K562 (cell line): ENCODE measurements at regions not wholly inside any gene's neighbourhood (a gene's known extent, or its start where the extent isn't known, plus 50 kb on each side); places are given as distances from the start of the nearest gene placed in this dataset.

Source experiments
- ATAC-seq: fragments of 200-7000 bp; cut with Tn5 transposase; 3 replicates; pipeline ENCODE4 v1.9.1; 2020; ENCODE audit warnings: moderate library complexity
- BruUV-seq: library from RNA; stranded (reverse); fragments of 400-500 nt; replicated peaks from 2 replicates; lab custom pipeline; 2021; lab: Mats Ljungman, UMichigan
- CTCF ChIA-PET: fragments of 300-600 bp; formaldehyde crosslinking; extraction: SDS; loops from one replicate; lab custom pipeline; 2021; ENCODE audit warnings: low intra/inter-chr PET ratio; lab: Yijun Ruan, JAX
- POLR2A ChIA-PET: fragments of 300-600, 350-650 bp; sonication (Branson Sonifier 250); formaldehyde crosslinking; extraction: SDS; loops from one replicate; lab custom pipeline; 2021; ENCODE audit warnings: antibody characterized with exemption, inconsistent platforms; lab: Yijun Ruan, JAX
- DNase-seq, 4 experiments: peaks; one replicate each; pipeline versions ENCODE4 v3.0.0 to v3.0.0-alpha.2; 2011 to 2018; ENCODE audit warnings: low spot score in 3 of 4, mixed read lengths in 3 of 4; ENCODE audit errors: extremely low read depth in 1 of 4
- FAIRE-seq: peaks from 2 replicates; lab custom pipeline; 2011; peaks lifted over from hg19 to GRCh38; lab: Jason Lieb, UNC
- H2AFZ ChIP-seq: 2 replicates; pipeline ENCODE4 v1.6.0; 2011; ENCODE audit warnings: low read depth, low read length, control low read depth, inconsistent platforms
- H3K27ac ChIP-seq: fragments of 200-600 bp; 3 replicates; pipeline ENCODE4 v1.8.0; 2011; ENCODE audit warnings: low read depth, mild to moderate bottlenecking, control low read depth, inconsistent platforms, low read length, moderate library complexity, mixed read lengths; ENCODE audit errors: extremely low read depth
- H3K27me3 ChIP-seq, 2 experiments: fragments of 300-600 bp in 1 of 2; 2 replicates in 1 of 2; 3 replicates in 1 of 2; pipeline versions ENCODE4 v1.6.0 to v1.8.0; 2011; ENCODE audit warnings: inconsistent platforms in 2 of 2, low read length in 2 of 2, mild to moderate bottlenecking in 1 of 2, mixed read lengths in 1 of 2, moderate library complexity in 1 of 2; ENCODE audit not compliant: control insufficient read depth in 2 of 2, insufficient read depth in 2 of 2
- H3K36me3 ChIP-seq: fragments of 300-600 bp; 3 replicates; pipeline ENCODE4 v1.8.0; 2011; ENCODE audit warnings: mild to moderate bottlenecking, low read length, inconsistent platforms; ENCODE audit not compliant: control insufficient read depth, insufficient read depth
- H3K4me1 ChIP-seq, 2 experiments: fragments of 200-600 bp in 1 of 2; replicated peaks in 1 of 2; 2 replicates in 1 of 2; 3 replicates in 1 of 2; pipeline versions ENCODE4 v1.5.1 to v1.8.0; 2011; ENCODE audit warnings: inconsistent platforms in 2 of 2, low read length in 2 of 2, mild to moderate bottlenecking in 1 of 2, mixed read lengths in 1 of 2, moderate library complexity in 1 of 2; ENCODE audit not compliant: control insufficient read depth in 2 of 2, insufficient read depth in 2 of 2
- H3K4me2 ChIP-seq: 2 replicates; pipeline ENCODE4 v1.6.1; 2011; ENCODE audit warnings: low read length, control low read depth, inconsistent platforms, mixed read lengths; ENCODE audit not compliant: insufficient read depth
- H3K4me3 ChIP-seq: fragments of 200-600 bp; sonication (generic), shearing (Covaris generic); 2 replicates; pipeline ENCODE4 v1.5.1; 2016; ENCODE audit warnings: control low read depth, inconsistent platforms
- H3K79me2 ChIP-seq: fragments of 200-600 bp; 3 replicates; pipeline ENCODE4 v1.8.0; 2011; ENCODE audit warnings: low read length, inconsistent platforms; ENCODE audit not compliant: control insufficient read depth, insufficient read depth
- H3K9ac ChIP-seq, 2 experiments: 2 replicates each; pipeline versions ENCODE4 v1.6.0 to v1.6.1; 2011; ENCODE audit warnings: low read depth in 2 of 2, low read length in 2 of 2, control low read depth in 1 of 2, inconsistent platforms in 1 of 2, mild to moderate bottlenecking in 1 of 2, mixed read lengths in 1 of 2; ENCODE audit not compliant: insufficient read depth in 1 of 2
- H3K9me1 ChIP-seq: one replicate; pipeline ENCODE4 v1.6.0; 2011; ENCODE audit warnings: inconsistent platforms, mild to moderate bottlenecking, low read length, moderate library complexity; ENCODE audit not compliant: control insufficient read depth, insufficient read depth
- H3K9me3 ChIP-seq: replicated peaks from 2 replicates; pipeline ENCODE4 v1.5.1; 2011; ENCODE audit warnings: low read depth, low read length, inconsistent platforms; ENCODE audit not compliant: control insufficient read depth, insufficient read depth
- H4K20me1 ChIP-seq: replicated peaks from 2 replicates; pipeline ENCODE4 v1.6.1; 2011; ENCODE audit warnings: low read length, inconsistent platforms, mixed read lengths; ENCODE audit not compliant: control insufficient read depth, insufficient read depth
- ATF6 ChIP-seq: sonication (generic); formaldehyde crosslinking; IDR thresholded peaks from 2 replicates; pipeline ENCODE4 v1.4.0; 2020; ENCODE audit warnings: mild to moderate bottlenecking, missing genetic modification reagents
- CEBPZ ChIP-seq: fragments of 150-350 bp; IDR thresholded peaks from 2 replicates; pipeline ENCODE4 v1.6.1; 2014; ENCODE audit warnings: low read depth, mild to moderate bottlenecking, low read length, borderline replicate concordance
- EHMT2 ChIP-seq: fragments of 450-650 bp; IDR thresholded peaks from 2 replicates; pipeline ENCODE4 v1.6.1; 2018; ENCODE audit warnings: antibody characterized with exemption
- HNRNPLL ChIP-seq: fragments of 200-400 bp; formaldehyde crosslinking; IDR thresholded peaks from 2 replicates; pipeline ENCODE4 v1.6.1; 2017; ENCODE audit warnings: low read length, low read depth, mild to moderate bottlenecking; ENCODE audit not compliant: poor library complexity, severe bottlenecking
- MCM5 ChIP-seq: fragments of 450-650 bp; IDR thresholded peaks from 2 replicates; pipeline ENCODE4 v1.6.1; 2016; ENCODE audit warnings: low read depth
- MXI1 ChIP-seq: IDR thresholded peaks from 2 replicates; pipeline ENCODE4 v1.6.1; 2011; ENCODE audit warnings: low read depth, mild to moderate bottlenecking, improper control_type of control experiment, low read length
- PHF20 ChIP-seq: fragments of 450-650 bp; IDR thresholded peaks from 2 replicates; pipeline ENCODE4 v1.6.1; 2018; ENCODE audit not compliant: partially characterized antibody
- RFX5 ChIP-seq: IDR thresholded peaks from 2 replicates; pipeline ENCODE4 v1.6.1; 2011; ENCODE audit warnings: low read depth, mild to moderate bottlenecking, improper control_type of control experiment, low read length
- SETDB1 ChIP-seq: IDR thresholded peaks from one replicate; pipeline ENCODE4 v1.6.1; 2012; ENCODE audit warnings: low read length, control low read depth, inconsistent platforms
- SP1 ChIP-seq: sonication (generic); formaldehyde crosslinking; IDR thresholded peaks from 2 replicates; pipeline ENCODE4 v1.8.1; 2022; ENCODE audit warnings: mild to moderate bottlenecking, missing genetic modification reagents
- SREBF2 ChIP-seq: sonication (generic); formaldehyde crosslinking; IDR thresholded peaks from 2 replicates; pipeline ENCODE4 v1.4.0; 2020; ENCODE audit warnings: mild to moderate bottlenecking, missing genetic modification reagents
- TRIM28 ChIP-seq: fragments of 450-650 bp; IDR thresholded peaks from 2 replicates; pipeline ENCODE4 v1.6.1; 2017
- ZKSCAN8 ChIP-seq: fragments of 200-800 bp; sonication (Bioruptor generic); IDR thresholded peaks from 2 replicates; pipeline ENCODE4 v1.6.1; 2016; ENCODE audit warnings: missing genetic modification characterization, missing compliant biosample characterization
- in situ Hi-C: fragments of 300-500 bp; cut with MboI; formaldehyde crosslinking; loops from 4 replicates; pipeline ENCODE4 v1.15.0; 2018; ENCODE audit warnings: inconsistent platforms, mixed read lengths
- intact Hi-C: fragments of 100-400 bp; cut with micrococcal nuclease; formaldehyde crosslinking; loops from 2 replicates; pipeline ENCODE4 v1.14.2; 2022

GRCh38 chr4:136939781-136940180 is 592.5 kb downstream of the PCDH18 start:
- Histone ChIP-seq H3K79me2 (no peaks in the 10 kb centered on the region), H3K9ac (no peak overlapping the region), H3K27ac (no peak overlapping the region), H3K4me3 (no peak overlapping the region), H3K9me1 (no peaks in the 10 kb centered on the region), H2AFZ (no peak overlapping the region), H3K9me3 (peaks cover 1% of the 10 kb centered on the region; the same call in 1 of the 2 replicates), H4K20me1 (no peaks in the 10 kb centered on the region), H3K4me1 (no peaks in the 10 kb centered on the region), H3K27me3 (no peaks in the 10 kb centered on the region)
- ChIA-PET CTCF (no interaction called here), POLR2A (no interaction called here)
- BruUV-seq = no TSS peak
- DNase-seq = no peak
- in situ Hi-C loops = no loop called here
- no peak for FAIRE-seq
- ATAC-seq = no peak
- no peak for TF ChIP-seq RFX5
- TF ChIP-seq SREBF2 = no peak
- no peak for TF ChIP-seq ZKSCAN8 (CRISPR knock-in tag)
- TF ChIP-seq ATF6 (CRISPR knock-in tag) = no peak
- TF ChIP-seq PHF20 = no peak
- no peak for TF ChIP-seq EHMT2
- TF ChIP-seq MXI1 = no peak
- no peak for TF ChIP-seq HNRNPLL
- TF ChIP-seq SP1 = no peak
- no peak for TF ChIP-seq TRIM28
- TF ChIP-seq SETDB1 = no peak
- no peak for TF ChIP-seq MCM5
- TF ChIP-seq CEBPZ = no peak
- TF ChIP-seq, all 486 proteins: peak for 0
- Histone ChIP-seq H3K36me3 (no peaks in the 10 kb centered on the region), H3K4me2 (no peak overlapping the region)
- intact Hi-C loops = no loop called here
